HepG2 (cell line): ENCODE measurements at regions not wholly inside any gene's neighbourhood (a gene's known extent, or its start where the extent isn't known, plus 50 kb on each side); places are given as distances from the start of the nearest gene placed in this dataset.

Experiments used
- ATAC-seq: fragments of 200-7000 bp; cut with Tn5 transposase; 3 replicates; pipeline ENCODE4 v1.9.1; 2020; ENCODE audit warnings: mild to moderate bottlenecking, moderate library complexity
- BruUV-seq: library from RNA; stranded (reverse); fragments of 400-500 nt; replicated peaks from 2 replicates; lab custom pipeline; 2021; lab: Mats Ljungman, UMichigan
- CTCF ChIA-PET: fragments of 300-600 bp; formaldehyde crosslinking; extraction: SDS; loops from one replicate; lab custom pipeline; 2021; ENCODE audit warnings: low total read pairs, inconsistent platforms, low intra/inter-chr PET ratio; lab: Yijun Ruan, JAX
- POLR2A ChIA-PET: fragments of 350-600 bp; sonication (Branson Sonifier 250); formaldehyde crosslinking; loops from one replicate; lab custom pipeline; 2020; ENCODE audit warnings: antibody characterized with exemption, inconsistent platforms; lab: Yijun Ruan, JAX
- DNase-seq: peaks from one replicate; pipeline ENCODE4 v3.0.0-alpha.2; 2015; ENCODE audit warnings: low spot score
- FAIRE-seq: peaks from 3 replicates; lab custom pipeline; 2011; peaks lifted over from hg19 to GRCh38; lab: Jason Lieb, UNC
- H2AFZ ChIP-seq: one replicate; pipeline ENCODE4 v1.6.1; 2011; ENCODE audit warnings: low read length, inconsistent platforms
- H3K27ac ChIP-seq: fragments of 300-600 bp; 3 replicates; pipeline ENCODE4 v1.8.0; 2011; ENCODE audit warnings: mixed run types, mild to moderate bottlenecking, mixed read lengths, low read length, inconsistent platforms; ENCODE audit not compliant: insufficient read depth; ENCODE audit errors: extremely low read length
- H3K27me3 ChIP-seq, 2 experiments: fragments of 200-600 bp in 1 of 2; 2 replicates in 1 of 2; 3 replicates in 1 of 2; pipeline versions ENCODE4 v1.6.0 to v1.8.0; 2011; ENCODE audit warnings: low read length in 2 of 2, mild to moderate bottlenecking in 2 of 2, moderate library complexity in 2 of 2, inconsistent platforms in 1 of 2; ENCODE audit not compliant: insufficient read depth in 2 of 2, control insufficient read depth in 1 of 2
- H3K36me3 ChIP-seq, 2 experiments: fragments of 200-600 bp in 1 of 2; replicated peaks in 1 of 2; 2 replicates in 1 of 2; 3 replicates in 1 of 2; pipeline versions ENCODE4 v1.5.1 to v1.8.0; 2011; ENCODE audit warnings: low read length in 2 of 2, inconsistent platforms in 1 of 2; ENCODE audit not compliant: insufficient read depth in 2 of 2, control insufficient read depth in 1 of 2
- H3K4me1 ChIP-seq: 2 replicates; pipeline ENCODE4 v1.5.1; 2012; ENCODE audit warnings: low read length, inconsistent platforms; ENCODE audit not compliant: insufficient read depth
- H3K4me2 ChIP-seq: 2 replicates; pipeline ENCODE4 v1.6.0; 2011; ENCODE audit warnings: low read depth, low read length, inconsistent platforms
- H3K4me3 ChIP-seq, 3 experiments: fragments of 200-600 bp in 1 of 3; sonication (generic), shearing (Covaris generic) in 1 of 3; replicated peaks in 1 of 3; 2 replicates each; pipeline ENCODE4 v1.5.1; 2011 to 2016; ENCODE audit warnings: low read length in 3 of 3, inconsistent platforms in 2 of 3, low read depth in 2 of 3, mild to moderate bottlenecking in 2 of 3, control low read depth in 1 of 3, mixed read lengths in 1 of 3; ENCODE audit not compliant: insufficient read depth in 1 of 3
- H3K79me2 ChIP-seq: one replicate; pipeline ENCODE4 v1.6.1; 2011; ENCODE audit warnings: low read length, inconsistent platforms; ENCODE audit not compliant: insufficient read depth
- H3K9ac ChIP-seq: 2 replicates; pipeline ENCODE4 v1.6.0; 2011; ENCODE audit warnings: mild to moderate bottlenecking, low read depth, low read length, inconsistent platforms; ENCODE audit not compliant: insufficient read depth
- H3K9me3 ChIP-seq: 2 replicates; pipeline ENCODE4 v1.5.1; 2012; ENCODE audit warnings: mild to moderate bottlenecking, low read length
- H4K20me1 ChIP-seq: 2 replicates; pipeline ENCODE4 v1.6.0; 2011; ENCODE audit warnings: inconsistent platforms, mild to moderate bottlenecking, low read length, moderate library complexity; ENCODE audit not compliant: insufficient read depth
- FOXC1 ChIP-seq: sonication (generic); formaldehyde crosslinking; IDR thresholded peaks from 2 replicates; pipeline ENCODE4 v1.8.0; 2022; ENCODE audit warnings: mild to moderate bottlenecking, missing genetic modification reagents, borderline replicate concordance
- MAFF ChIP-seq: IDR thresholded peaks from 2 replicates; pipeline ENCODE4 v1.6.1; 2011; ENCODE audit warnings: low read depth, low read length, improper control_type of control experiment
- MAFK ChIP-seq, 2 experiments: IDR thresholded peaks in 1 of 2; conservative IDR thresholded peaks in 1 of 2; 2 replicates each; pipeline ENCODE4 v1.6.1; 2011; ENCODE audit warnings: improper control_type of control experiment in 2 of 2, low read length in 2 of 2
- MBNL3 ChIP-seq: fragments of 250-450 bp; sonication (Bioruptor Pico); conservative IDR thresholded peaks from 2 replicates; pipeline ENCODE4 v1.8.0; 2022; ENCODE audit warnings: mild to moderate bottlenecking, inconsistent platforms
- PHF5A ChIP-seq: IDR thresholded peaks from one replicate; pipeline ENCODE4 v1.6.1; 2018; ENCODE audit warnings: low read depth, missing genetic modification reagents; ENCODE audit not compliant: unreplicated experiment
- RFXANK ChIP-seq: IDR thresholded peaks from 2 replicates; pipeline ENCODE4 v1.6.1; 2016
- SIX1 ChIP-seq: sonication (generic); formaldehyde crosslinking; IDR thresholded peaks from 2 replicates; pipeline ENCODE4 v1.4.0; 2020; ENCODE audit warnings: missing genetic modification reagents, borderline replicate concordance
- ZBTB20 ChIP-seq: sonication (generic); formaldehyde crosslinking; IDR thresholded peaks from 2 replicates; pipeline ENCODE4 v1.8.1; 2023; ENCODE audit warnings: missing genetic modification reagents, low read depth, mild to moderate bottlenecking, borderline replicate concordance
- ZNF143 ChIP-seq: sonication (generic); formaldehyde crosslinking; IDR thresholded peaks from 2 replicates; pipeline ENCODE4 v1.4.0; 2020; ENCODE audit warnings: missing genetic modification reagents
- ZNF563 ChIP-seq: sonication (generic); formaldehyde crosslinking; IDR thresholded peaks from 2 replicates; pipeline ENCODE4 v1.8.0; 2022; ENCODE audit warnings: mild to moderate bottlenecking, moderate library complexity, missing genetic modification reagents
- ZNF660 ChIP-seq: sonication (generic); formaldehyde crosslinking; IDR thresholded peaks from 2 replicates; pipeline ENCODE4 v1.5.1; 2020; ENCODE audit warnings: mild to moderate bottlenecking, low read depth, missing genetic modification reagents, borderline replicate concordance
- WGBS: methylation state at CpG from one replicate; pipeline ENCODE4 v1.1.6; 2017; ENCODE audit warnings: low lambda C conversion rate; 5-methylcytosine and 5-hydroxymethylcytosine counted together
- in situ Hi-C: cut with HindIII; loops from 2 replicates; pipeline ENCODE4 v1.10.0; 2017; ENCODE audit warnings: low pct_unique_long_range_greater_than_20kb; ENCODE audit not compliant: extremely low pct_ligation_motif_present
- intact Hi-C: fragments of 100-400 bp; cut with micrococcal nuclease; formaldehyde crosslinking; loops from one replicate; pipeline ENCODE4 v1.10.0; 2022; ENCODE audit not compliant: unreplicated experiment
- TF ChIP-seq, protein P1 (sequence below): sonication (generic); formaldehyde crosslinking; IDR thresholded peaks from 2 replicates; pipeline ENCODE4 v1.8.0; 2022; ENCODE audit warnings: mild to moderate bottlenecking, missing genetic modification reagents, moderate library complexity
- TF ChIP-seq, protein P2 (sequence below): sonication (generic); formaldehyde crosslinking; IDR thresholded peaks from 2 replicates; pipeline ENCODE4 v1.8.1; 2023; ENCODE audit warnings: mild to moderate bottlenecking, missing genetic modification reagents
- TF ChIP-seq, protein P3 (sequence below): sonication (generic); formaldehyde crosslinking; IDR thresholded peaks from 2 replicates; pipeline ENCODE4 v1.8.0; 2022; ENCODE audit warnings: missing genetic modification reagents, low read depth, mild to moderate bottlenecking, borderline replicate concordance
- TF ChIP-seq, protein P4 (sequence below): IDR thresholded peaks from 2 replicates; pipeline ENCODE4 v1.6.1; 2016; ENCODE audit warnings: control low read depth

DNA sequence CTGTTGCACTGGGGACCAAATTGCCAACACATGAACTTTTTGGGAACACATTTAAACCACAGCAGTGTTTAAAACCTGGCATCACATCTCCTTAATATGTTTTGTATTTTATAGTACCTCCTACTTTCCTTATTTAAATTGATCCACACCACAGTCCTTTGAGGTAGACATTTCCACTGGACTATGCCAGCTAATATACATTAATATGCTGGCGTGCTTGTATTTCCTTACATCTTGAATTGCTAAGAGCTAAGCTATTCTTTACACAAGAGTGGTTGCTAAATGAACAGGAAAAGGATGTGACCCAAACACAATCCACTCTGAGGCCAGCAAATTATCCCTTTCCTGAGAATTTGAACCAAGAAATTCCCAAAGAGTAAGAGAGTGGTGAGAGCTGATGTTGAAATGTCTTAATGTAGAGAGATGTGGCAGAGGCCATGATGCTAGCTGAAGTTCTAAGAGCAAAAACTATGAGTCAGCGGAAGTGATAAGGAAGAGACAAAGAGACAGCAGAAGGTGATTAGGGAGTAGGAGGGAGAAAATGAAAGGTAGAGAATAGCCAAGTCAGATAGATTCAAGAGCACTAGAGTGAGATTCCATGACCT lies 131.2 kb downstream of the CD47 start:
- Histone ChIP-seq H3K9me3 (no peaks in the 10 kb centered on the region), H3K4me2 (no peak overlapping the region), H3K9ac (no peak overlapping the region), H3K27ac (no peak overlapping the region), H3K79me2 (no peaks in the 10 kb centered on the region), H2AFZ (no peak overlapping the region), H3K27me3 (peaks cover 2 to 4% of the 10 kb centered on the region in 2 experiments; a peak in 3 of 5 replicates), H3K4me3 (no peak overlapping the region), H4K20me1 (no peaks in the 10 kb centered on the region), H3K4me1 (no peaks in the 10 kb centered on the region), H3K36me3 (no peaks in the 10 kb centered on the region)
- no TSS peak for BruUV-seq
- in situ Hi-C loops: no loop called here
- DNase-seq (no peak), ATAC-seq (no peak), FAIRE-seq (no peak)
- CTCF ChIA-PET: no interaction called here
- TF ChIP-seq ZNF563 (CRISPR knock-in tag): no peak
- peak; percentile 36 for TF ChIP-seq MAFF
- TF ChIP-seq MAFK (conservative IDR thresholded peaks at IDR 0.05 in 1 of 2, IDR thresholded peaks at IDR 0.05 in 1 of 2; ENCODE audit: low read length in 2 of 2): peak; percentile 45 to 71; a peak in 3 of 4 replicates
- no peak for TF ChIP-seq ZBTB20 (CRISPR knock-in tag)
- no peak for TF ChIP-seq PHF5A (CRISPR knock-in tag)
- no peak for TF ChIP-seq ZNF143 (CRISPR knock-in tag)
- TF ChIP-seq SIX1 (CRISPR knock-in tag): no peak
- intact Hi-C loops: no loop called here
- WGBS: 23% methylated on average over 2 of the region's 2 CpGs
- POLR2A ChIA-PET: no interaction called here

DNA sequence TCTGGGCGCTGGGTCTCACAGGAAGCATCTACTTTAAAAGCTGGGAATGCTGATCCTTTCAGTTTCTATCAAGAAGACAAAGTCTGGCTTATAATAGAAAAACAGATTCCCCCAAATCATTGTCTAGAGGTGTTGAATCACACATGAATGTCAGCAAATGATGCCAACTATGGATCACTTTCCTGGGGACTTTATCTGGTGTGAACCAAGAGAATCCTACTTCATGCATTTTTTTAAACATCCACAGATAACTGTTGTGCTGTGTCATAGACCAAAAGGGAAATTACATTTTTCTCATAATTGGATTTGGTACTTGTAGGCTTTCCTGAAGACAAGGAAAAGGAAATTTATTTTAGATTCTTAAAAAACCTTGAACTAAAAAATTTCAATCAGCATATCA lies 132.7 kb downstream of the CD47 start:
- Histone ChIP-seq H3K79me2 (no peaks in the 10 kb centered on the region), H3K27ac (no peak overlapping the region), H4K20me1 (no peaks in the 10 kb centered on the region), H3K27me3 (peaks cover 2 to 4% of the 10 kb centered on the region in 2 experiments; a peak in 3 of 5 replicates), H3K9me3 (no peaks in the 10 kb centered on the region), H3K9ac (no peak overlapping the region), H3K36me3 (no peaks in the 10 kb centered on the region), H3K4me2 (no peak overlapping the region), H3K4me1 (no peaks in the 10 kb centered on the region), H3K4me3 (no peak overlapping the region), H2AFZ (no peak overlapping the region)
- in situ Hi-C loops: no loop called here
- BruUV-seq: no TSS peak
- FAIRE-seq (no peak), DNase-seq (no peak), ATAC-seq (no peak)
- WGBS: 13% methylated on average over 1 of the region's 1 CpG
- POLR2A ChIA-PET: no interaction called here
- CTCF ChIA-PET: no interaction called here
- intact Hi-C loops: no loop called here
- TF ChIP-seq RFXANK (CRISPR knock-in tag) (no peak), ZNF660 (CRISPR knock-in tag) (no peak), MBNL3 (CRISPR knock-in tag) (no peak), FOXC1 (CRISPR knock-in tag) (no peak)
- TF ChIP-seq, protein P1, sequence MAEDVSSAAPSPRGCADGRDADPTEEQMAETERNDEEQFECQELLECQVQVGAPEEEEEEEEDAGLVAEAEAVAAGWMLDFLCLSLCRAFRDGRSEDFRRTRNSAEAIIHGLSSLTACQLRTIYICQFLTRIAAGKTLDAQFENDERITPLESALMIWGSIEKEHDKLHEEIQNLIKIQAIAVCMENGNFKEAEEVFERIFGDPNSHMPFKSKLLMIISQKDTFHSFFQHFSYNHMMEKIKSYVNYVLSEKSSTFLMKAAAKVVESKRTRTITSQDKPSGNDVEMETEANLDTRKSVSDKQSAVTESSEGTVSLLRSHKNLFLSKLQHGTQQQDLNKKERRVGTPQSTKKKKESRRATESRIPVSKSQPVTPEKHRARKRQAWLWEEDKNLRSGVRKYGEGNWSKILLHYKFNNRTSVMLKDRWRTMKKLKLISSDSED (CRISPR knock-in tag): no peak
- TF ChIP-seq, protein P2, sequence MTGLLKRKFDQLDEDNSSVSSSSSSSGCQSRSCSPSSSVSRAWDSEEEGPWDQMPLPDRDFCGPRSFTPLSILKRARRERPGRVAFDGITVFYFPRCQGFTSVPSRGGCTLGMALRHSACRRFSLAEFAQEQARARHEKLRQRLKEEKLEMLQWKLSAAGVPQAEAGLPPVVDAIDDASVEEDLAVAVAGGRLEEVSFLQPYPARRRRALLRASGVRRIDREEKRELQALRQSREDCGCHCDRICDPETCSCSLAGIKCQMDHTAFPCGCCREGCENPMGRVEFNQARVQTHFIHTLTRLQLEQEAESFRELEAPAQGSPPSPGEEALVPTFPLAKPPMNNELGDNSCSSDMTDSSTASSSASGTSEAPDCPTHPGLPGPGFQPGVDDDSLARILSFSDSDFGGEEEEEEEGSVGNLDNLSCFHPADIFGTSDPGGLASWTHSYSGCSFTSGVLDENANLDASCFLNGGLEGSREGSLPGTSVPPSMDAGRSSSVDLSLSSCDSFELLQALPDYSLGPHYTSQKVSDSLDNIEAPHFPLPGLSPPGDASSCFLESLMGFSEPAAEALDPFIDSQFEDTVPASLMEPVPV (CRISPR knock-in tag): no peak
- TF ChIP-seq, protein P3, sequence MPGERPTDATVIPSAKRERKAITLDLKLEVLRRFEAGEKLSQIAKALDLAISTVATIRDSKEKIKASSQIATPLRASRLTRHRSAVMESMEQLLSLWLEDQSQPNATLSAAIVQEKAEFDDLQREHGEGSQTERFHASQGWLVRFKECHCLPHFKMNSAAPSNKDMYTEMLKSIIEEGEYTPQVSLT (CRISPR knock-in tag): no peak
- TF ChIP-seq, protein P4, sequence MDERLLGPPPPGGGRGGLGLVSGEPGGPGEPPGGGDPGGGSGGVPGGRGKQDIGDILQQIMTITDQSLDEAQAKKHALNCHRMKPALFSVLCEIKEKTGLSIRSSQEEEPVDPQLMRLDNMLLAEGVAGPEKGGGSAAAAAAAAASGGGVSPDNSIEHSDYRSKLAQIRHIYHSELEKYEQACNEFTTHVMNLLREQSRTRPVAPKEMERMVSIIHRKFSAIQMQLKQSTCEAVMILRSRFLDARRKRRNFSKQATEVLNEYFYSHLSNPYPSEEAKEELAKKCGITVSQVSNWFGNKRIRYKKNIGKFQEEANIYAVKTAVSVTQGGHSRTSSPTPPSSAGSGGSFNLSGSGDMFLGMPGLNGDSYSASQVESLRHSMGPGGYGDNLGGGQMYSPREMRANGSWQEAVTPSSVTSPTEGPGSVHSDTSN (CRISPR knock-in tag): no peak
